HEK293 (cell line): ENCODE measurements at regions not wholly inside any gene's neighbourhood (a gene's known extent, or its start where the extent isn't known, plus 50 kb on each side); places are given as distances from the start of the nearest gene placed in this dataset.

ENCODE experiments used
- REST ChIP-seq: fragments of 450-650 bp; formaldehyde crosslinking; IDR thresholded peaks from 2 replicates; pipeline ENCODE4 v1.5.1; 2016; ENCODE audit warnings: missing biosample characterization, missing genetic modification characterization
- ZNF10 ChIP-seq: fragments of 450-650 bp; formaldehyde crosslinking; IDR thresholded peaks from 2 replicates; pipeline ENCODE4 v1.5.1; 2017; ENCODE audit warnings: missing biosample characterization, missing genetic modification characterization
- ZNF2 ChIP-seq: fragments of 450-650 bp; formaldehyde crosslinking; IDR thresholded peaks from 2 replicates; pipeline ENCODE4 v1.5.1; 2016; ENCODE audit warnings: missing biosample characterization, missing genetic modification characterization
- ZNF24 ChIP-seq: fragments of 450-650 bp; formaldehyde crosslinking; IDR thresholded peaks from 2 replicates; pipeline ENCODE4 v1.5.1; 2016; ENCODE audit warnings: missing biosample characterization, missing genetic modification characterization
- ZNF416 ChIP-seq: fragments of 450-650 bp; formaldehyde crosslinking; IDR thresholded peaks from 2 replicates; pipeline ENCODE4 v1.5.1; 2016; ENCODE audit warnings: missing biosample characterization, missing genetic modification characterization
- ZNF555 ChIP-seq: fragments of 450-650 bp; formaldehyde crosslinking; conservative IDR thresholded peaks from 2 replicates; pipeline ENCODE4 v1.5.1; 2017; ENCODE audit warnings: missing biosample characterization, mild to moderate bottlenecking, missing genetic modification characterization, inconsistent platforms
- TF ChIP-seq, protein P1 (sequence below): fragments of 450-650 bp; formaldehyde crosslinking; IDR thresholded peaks from 2 replicates; pipeline ENCODE4 v1.5.1; 2016; ENCODE audit warnings: missing biosample characterization, missing genetic modification characterization
- TF ChIP-seq, protein P2 (sequence below): fragments of 450-650 bp; formaldehyde crosslinking; IDR thresholded peaks from 2 replicates; pipeline ENCODE4 v1.5.1; 2016; ENCODE audit warnings: missing biosample characterization, missing genetic modification characterization, borderline replicate concordance

DNA sequence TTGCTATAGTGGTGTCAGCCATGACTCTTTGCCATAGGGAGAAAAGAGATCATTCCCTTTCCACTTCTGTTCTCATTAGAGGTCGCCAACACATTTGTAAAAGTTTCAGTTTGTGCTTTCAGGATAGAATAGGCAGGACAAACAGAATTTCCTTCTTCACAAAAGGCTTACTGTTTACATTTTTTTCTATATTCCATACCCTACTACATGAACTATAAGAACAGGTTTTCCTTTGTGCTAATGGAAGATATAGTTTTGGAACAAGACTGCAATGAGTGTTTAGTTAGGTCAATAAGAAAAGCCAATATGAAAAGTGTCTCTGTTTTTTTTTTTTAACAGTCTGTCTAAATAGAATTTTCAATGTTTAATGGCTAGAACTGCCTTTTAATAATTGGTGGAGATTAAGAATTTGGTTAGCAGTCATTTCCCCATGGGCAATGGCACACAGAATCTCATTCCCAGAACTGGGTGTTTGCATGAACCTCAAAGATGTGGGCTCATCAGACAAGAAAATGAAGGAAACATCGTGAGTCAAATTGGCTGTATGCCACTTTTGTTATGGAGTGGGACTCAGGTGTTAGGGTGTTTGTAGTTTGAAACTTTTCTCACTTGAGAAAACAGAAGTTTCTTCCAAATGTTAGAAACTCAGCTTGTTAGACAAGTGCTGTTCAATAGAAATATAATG is 75.2 kb upstream of the PRLR start:
- no peak for TF ChIP-seq ZNF416 (tag by site-specific recombination)
- TF ChIP-seq, protein P1, sequence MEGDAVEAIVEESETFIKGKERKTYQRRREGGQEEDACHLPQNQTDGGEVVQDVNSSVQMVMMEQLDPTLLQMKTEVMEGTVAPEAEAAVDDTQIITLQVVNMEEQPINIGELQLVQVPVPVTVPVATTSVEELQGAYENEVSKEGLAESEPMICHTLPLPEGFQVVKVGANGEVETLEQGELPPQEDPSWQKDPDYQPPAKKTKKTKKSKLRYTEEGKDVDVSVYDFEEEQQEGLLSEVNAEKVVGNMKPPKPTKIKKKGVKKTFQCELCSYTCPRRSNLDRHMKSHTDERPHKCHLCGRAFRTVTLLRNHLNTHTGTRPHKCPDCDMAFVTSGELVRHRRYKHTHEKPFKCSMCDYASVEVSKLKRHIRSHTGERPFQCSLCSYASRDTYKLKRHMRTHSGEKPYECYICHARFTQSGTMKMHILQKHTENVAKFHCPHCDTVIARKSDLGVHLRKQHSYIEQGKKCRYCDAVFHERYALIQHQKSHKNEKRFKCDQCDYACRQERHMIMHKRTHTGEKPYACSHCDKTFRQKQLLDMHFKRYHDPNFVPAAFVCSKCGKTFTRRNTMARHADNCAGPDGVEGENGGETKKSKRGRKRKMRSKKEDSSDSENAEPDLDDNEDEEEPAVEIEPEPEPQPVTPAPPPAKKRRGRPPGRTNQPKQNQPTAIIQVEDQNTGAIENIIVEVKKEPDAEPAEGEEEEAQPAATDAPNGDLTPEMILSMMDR = no peak
- no peak for TF ChIP-seq REST (tag by site-specific recombination)
- TF ChIP-seq ZNF2 = no peak
- no peak for TF ChIP-seq ZNF24 (tag by site-specific recombination)
- TF ChIP-seq, protein P2, sequence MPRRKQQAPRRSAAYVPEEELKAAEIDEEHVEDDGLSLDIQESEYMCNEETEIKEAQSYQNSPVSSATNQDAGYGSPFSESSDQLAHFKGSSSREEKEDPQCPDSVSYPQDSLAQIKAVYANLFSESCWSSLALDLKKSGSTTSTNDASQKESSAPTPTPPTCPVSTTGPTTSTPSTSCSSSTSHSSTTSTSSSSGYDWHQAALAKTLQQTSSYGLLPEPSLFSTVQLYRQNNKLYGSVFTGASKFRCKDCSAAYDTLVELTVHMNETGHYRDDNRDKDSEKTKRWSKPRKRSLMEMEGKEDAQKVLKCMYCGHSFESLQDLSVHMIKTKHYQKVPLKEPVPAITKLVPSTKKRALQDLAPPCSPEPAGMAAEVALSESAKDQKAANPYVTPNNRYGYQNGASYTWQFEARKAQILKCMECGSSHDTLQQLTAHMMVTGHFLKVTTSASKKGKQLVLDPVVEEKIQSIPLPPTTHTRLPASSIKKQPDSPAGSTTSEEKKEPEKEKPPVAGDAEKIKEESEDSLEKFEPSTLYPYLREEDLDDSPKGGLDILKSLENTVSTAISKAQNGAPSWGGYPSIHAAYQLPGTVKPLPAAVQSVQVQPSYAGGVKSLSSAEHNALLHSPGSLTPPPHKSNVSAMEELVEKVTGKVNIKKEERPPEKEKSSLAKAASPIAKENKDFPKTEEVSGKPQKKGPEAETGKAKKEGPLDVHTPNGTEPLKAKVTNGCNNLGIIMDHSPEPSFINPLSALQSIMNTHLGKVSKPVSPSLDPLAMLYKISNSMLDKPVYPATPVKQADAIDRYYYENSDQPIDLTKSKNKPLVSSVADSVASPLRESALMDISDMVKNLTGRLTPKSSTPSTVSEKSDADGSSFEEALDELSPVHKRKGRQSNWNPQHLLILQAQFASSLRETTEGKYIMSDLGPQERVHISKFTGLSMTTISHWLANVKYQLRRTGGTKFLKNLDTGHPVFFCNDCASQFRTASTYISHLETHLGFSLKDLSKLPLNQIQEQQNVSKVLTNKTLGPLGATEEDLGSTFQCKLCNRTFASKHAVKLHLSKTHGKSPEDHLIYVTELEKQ (tag by site-specific recombination) = no peak
- TF ChIP-seq ZNF10 (tag by site-specific recombination) = no peak
- TF ChIP-seq ZNF555 (tag by site-specific recombination) = no peak
